Body of pancreas (tissue), 4 donors: ENCODE measurements at regions not wholly inside any gene's neighbourhood (a gene's known extent, or its start where the extent isn't known, plus 50 kb on each side); places are given as distances from the start of the nearest gene placed in this dataset.

ENCODE experiments used
- ATAC-seq: fragments of 150-250 bp; one replicate; pipeline ENCODE4 v1.9.1; 2016
- DNase-seq, 4 donors: peaks; one replicate each; pipeline ENCODE4 v3.0.0-alpha.2; 2019
- H3K27ac ChIP-seq, 4 donors: fragments of 200-600 bp; sonication (generic); 1 replicate in 3 of 4; 2 replicates in 1 of 4; pipeline versions ENCODE4 v1.5.1 to v1.6.1; 2016 to 2019; ENCODE audit warnings: mild to moderate bottlenecking in 1 of 4, mixed read lengths in 1 of 4, moderate library complexity in 1 of 4
- H3K27me3 ChIP-seq, 2 donors: fragments of 200-600 bp; sonication (generic); one replicate each; pipeline ENCODE4 v1.6.0; 2016; ENCODE audit warnings: mild to moderate bottlenecking in 1 of 2
- H3K36me3 ChIP-seq, 2 donors: fragments of 200-600 bp; sonication (generic); replicated peaks in 1 of 2; 2 replicates each; pipeline ENCODE4 v1.5.1; 2016; ENCODE audit warnings: low read depth in 2 of 2; ENCODE audit not compliant: insufficient read depth in 1 of 2
- H3K4me1 ChIP-seq: fragments of 200-600 bp; sonication (generic); one replicate; pipeline ENCODE4 v1.6.0; 2016
- H3K4me3 ChIP-seq, 2 donors: fragments of 200-600 bp; sonication (generic); 1 replicate in 1 of 2; 2 replicates in 1 of 2; pipeline ENCODE4 v1.5.1; 2016 to 2019
- H3K9me3 ChIP-seq, 3 donors: fragments of 200-600 bp; sonication (generic); 1 replicate in 2 of 3; 2 replicates in 1 of 3; pipeline ENCODE4 v1.5.1; 2016
- CTCF ChIP-seq, 7 experiments: fragments of 450-650 bp in 4 of 7; fragments of 200-600 bp in 3 of 7; sonication (generic) in 3 of 7; IDR thresholded peaks; one replicate each; pipeline ENCODE4 v1.5.1; 2016 to 2019; ENCODE audit warnings: antibody characterized with exemption in 7 of 7
- POLR2A ChIP-seq, 3 donors: fragments of 450-650 bp; IDR thresholded peaks; one replicate each; pipeline ENCODE4 v1.6.1; 2016; ENCODE audit warnings: antibody characterized with exemption in 3 of 3, mild to moderate bottlenecking in 2 of 3
- WGBS, 2 donors: methylation state at CpG; one replicate each; pipeline ENCODE4 v1.1.5; 2017; 5-methylcytosine and 5-hydroxymethylcytosine counted together
- intact Hi-C: fragments of 100-400 bp; cut with DNase I; formaldehyde crosslinking; loops from one replicate; pipeline ENCODE4 v1.15.1; 2023

- no peaks in the 10 kb centered on the region for H3K36me3 ChIP-seq
- H3K27me3 ChIP-seq, result no peaks in the 10 kb centered on the region
- ATAC-seq (no peak), DNase-seq (no peak)
- intact Hi-C loops, result no loop called here
- WGBS, 2 donors, result 49 to 63% methylated on average over 2 of the region's 2 CpGs
- H3K27ac ChIP-seq, result no peak overlapping the region
- no peaks in the 10 kb centered on the region for H3K9me3 ChIP-seq
- H3K4me1 ChIP-seq, result no peaks in the 10 kb centered on the region
- TF ChIP-seq POLR2A (IDR thresholded peaks at IDR 0.05) (no peak), CTCF (IDR thresholded peaks at IDR 0.05) (no peak)
- no peak overlapping the region for H3K4me3 ChIP-seq
These were observed 279.3 kb upstream of the SORCS1 start for GRCh38 chr10:107443813-107444212.

- Histone ChIP-seq H3K9me3 (no peaks in the 10 kb centered on the region), H3K27me3 (no peaks in the 10 kb centered on the region), H3K4me1 (no peaks in the 10 kb centered on the region), H3K27ac (no peak overlapping the region), H3K36me3 (no peaks in the 10 kb centered on the region), H3K4me3 (no peak overlapping the region)
- intact Hi-C loops, result no loop called here
- ATAC-seq (no peak), DNase-seq (no peak)
- WGBS, 2 donors, result 0 to 20% methylated on average over 1 of the region's 1 CpG
- no peak for TF ChIP-seq CTCF (IDR thresholded peaks at IDR 0.05)
- TF ChIP-seq POLR2A (IDR thresholded peaks at IDR 0.05), result no peak
These were observed 278.8 kb upstream of the SORCS1 start for GRCh38 chr10:107443326-107443725.

GRCh38 chr10:107442035-107442505 lies 277.6 kb upstream of the SORCS1 start:
- Histone ChIP-seq H3K36me3 (no peaks in the 10 kb centered on the region), H3K9me3 (no peaks in the 10 kb centered on the region), H3K27me3 (no peaks in the 10 kb centered on the region), H3K4me1 (no peaks in the 10 kb centered on the region), H3K4me3 (no peak overlapping the region), H3K27ac (no peak overlapping the region)
- 52 to 54% methylated on average over 5 of the region's 5 CpGs for WGBS, 2 donors
- intact Hi-C loops, result no loop called here
- ATAC-seq, result no peak
- no peak for DNase-seq
- TF ChIP-seq POLR2A (IDR thresholded peaks at IDR 0.05), result no peak
- no peak for TF ChIP-seq CTCF (IDR thresholded peaks at IDR 0.05)

GRCh38 chr10:107440741-107441140 lies 276.2 kb upstream of the SORCS1 start:
- TF ChIP-seq CTCF (IDR thresholded peaks at IDR 0.05) (no peak), POLR2A (IDR thresholded peaks at IDR 0.05) (no peak)

GRCh38 chr10:107437921-107438320 lies 273.4 kb upstream of the SORCS1 start:
- TF ChIP-seq CTCF (IDR thresholded peaks at IDR 0.05), result no peak
- TF ChIP-seq POLR2A (IDR thresholded peaks at IDR 0.05), result no peak
- ATAC-seq (no peak), DNase-seq (no peak)
- Histone ChIP-seq H3K27me3 (no peaks in the 10 kb centered on the region), H3K9me3 (no peaks in the 10 kb centered on the region), H3K4me1 (no peaks in the 10 kb centered on the region), H3K4me3 (no peak overlapping the region), H3K27ac (no peak overlapping the region), H3K36me3 (no peaks in the 10 kb centered on the region)
- intact Hi-C loops, result no loop called here
- WGBS, 2 donors, result 39 to 65% methylated on average over 2 of the region's 2 CpGs

More at GRCh38 chr10:107440741-107441140, 276.2 kb upstream of the SORCS1 start:
- H3K4me3 ChIP-seq, result no peak overlapping the region
- intact Hi-C loops, result no loop called here
- H3K36me3 ChIP-seq, result no peaks in the 10 kb centered on the region
- ATAC-seq (no peak), DNase-seq (no peak)
- H3K4me1 ChIP-seq, result no peaks in the 10 kb centered on the region
- WGBS, 2 donors, result 73 to 82% methylated on average over 5 of the region's 5 CpGs
- H3K27me3 ChIP-seq, result no peaks in the 10 kb centered on the region
- no peak overlapping the region for H3K27ac ChIP-seq
- no peaks in the 10 kb centered on the region for H3K9me3 ChIP-seq
